K562 (cell line): ENCODE measurements at regions not wholly inside any gene's neighbourhood (a gene's known extent, or its start where the extent isn't known, plus 50 kb on each side); places are given as distances from the start of the nearest gene placed in this dataset.

ENCODE experiments used
- ATAC-seq: fragments of 200-7000 bp; cut with Tn5 transposase; 3 replicates; pipeline ENCODE4 v1.9.1; 2020; ENCODE audit warnings: moderate library complexity
- BruUV-seq: library from RNA; stranded (reverse); fragments of 400-500 nt; replicated peaks from 2 replicates; lab custom pipeline; 2021; lab: Mats Ljungman, UMichigan
- CTCF ChIA-PET: fragments of 300-600 bp; formaldehyde crosslinking; extraction: SDS; loops from one replicate; lab custom pipeline; 2021; ENCODE audit warnings: low intra/inter-chr PET ratio; lab: Yijun Ruan, JAX
- POLR2A ChIA-PET: fragments of 300-600, 350-650 bp; sonication (Branson Sonifier 250); formaldehyde crosslinking; extraction: SDS; loops from one replicate; lab custom pipeline; 2021; ENCODE audit warnings: antibody characterized with exemption, inconsistent platforms; lab: Yijun Ruan, JAX
- DNase-seq, 4 experiments: peaks; one replicate each; pipeline versions ENCODE4 v3.0.0 to v3.0.0-alpha.2; 2011 to 2018; ENCODE audit warnings: low spot score in 3 of 4, mixed read lengths in 3 of 4; ENCODE audit errors: extremely low read depth in 1 of 4
- FAIRE-seq: peaks from 2 replicates; lab custom pipeline; 2011; peaks lifted over from hg19 to GRCh38; lab: Jason Lieb, UNC
- H2AFZ ChIP-seq: 2 replicates; pipeline ENCODE4 v1.6.0; 2011; ENCODE audit warnings: low read depth, low read length, control low read depth, inconsistent platforms
- H3K27ac ChIP-seq: fragments of 200-600 bp; 3 replicates; pipeline ENCODE4 v1.8.0; 2011; ENCODE audit warnings: low read depth, mild to moderate bottlenecking, control low read depth, inconsistent platforms, low read length, moderate library complexity, mixed read lengths; ENCODE audit errors: extremely low read depth
- H3K27me3 ChIP-seq, 2 experiments: fragments of 300-600 bp in 1 of 2; 2 replicates in 1 of 2; 3 replicates in 1 of 2; pipeline versions ENCODE4 v1.6.0 to v1.8.0; 2011; ENCODE audit warnings: inconsistent platforms in 2 of 2, low read length in 2 of 2, mild to moderate bottlenecking in 1 of 2, mixed read lengths in 1 of 2, moderate library complexity in 1 of 2; ENCODE audit not compliant: control insufficient read depth in 2 of 2, insufficient read depth in 2 of 2
- H3K36me3 ChIP-seq: fragments of 300-600 bp; 3 replicates; pipeline ENCODE4 v1.8.0; 2011; ENCODE audit warnings: mild to moderate bottlenecking, low read length, inconsistent platforms; ENCODE audit not compliant: control insufficient read depth, insufficient read depth
- H3K4me1 ChIP-seq, 2 experiments: fragments of 200-600 bp in 1 of 2; replicated peaks in 1 of 2; 2 replicates in 1 of 2; 3 replicates in 1 of 2; pipeline versions ENCODE4 v1.5.1 to v1.8.0; 2011; ENCODE audit warnings: inconsistent platforms in 2 of 2, low read length in 2 of 2, mild to moderate bottlenecking in 1 of 2, mixed read lengths in 1 of 2, moderate library complexity in 1 of 2; ENCODE audit not compliant: control insufficient read depth in 2 of 2, insufficient read depth in 2 of 2
- H3K4me2 ChIP-seq: 2 replicates; pipeline ENCODE4 v1.6.1; 2011; ENCODE audit warnings: low read length, control low read depth, inconsistent platforms, mixed read lengths; ENCODE audit not compliant: insufficient read depth
- H3K4me3 ChIP-seq: fragments of 200-600 bp; sonication (generic), shearing (Covaris generic); 2 replicates; pipeline ENCODE4 v1.5.1; 2016; ENCODE audit warnings: control low read depth, inconsistent platforms
- H3K79me2 ChIP-seq: fragments of 200-600 bp; 3 replicates; pipeline ENCODE4 v1.8.0; 2011; ENCODE audit warnings: low read length, inconsistent platforms; ENCODE audit not compliant: control insufficient read depth, insufficient read depth
- H3K9ac ChIP-seq, 2 experiments: 2 replicates each; pipeline versions ENCODE4 v1.6.0 to v1.6.1; 2011; ENCODE audit warnings: low read depth in 2 of 2, low read length in 2 of 2, control low read depth in 1 of 2, inconsistent platforms in 1 of 2, mild to moderate bottlenecking in 1 of 2, mixed read lengths in 1 of 2; ENCODE audit not compliant: insufficient read depth in 1 of 2
- H3K9me1 ChIP-seq: one replicate; pipeline ENCODE4 v1.6.0; 2011; ENCODE audit warnings: inconsistent platforms, mild to moderate bottlenecking, low read length, moderate library complexity; ENCODE audit not compliant: control insufficient read depth, insufficient read depth
- H3K9me3 ChIP-seq: replicated peaks from 2 replicates; pipeline ENCODE4 v1.5.1; 2011; ENCODE audit warnings: low read depth, low read length, inconsistent platforms; ENCODE audit not compliant: control insufficient read depth, insufficient read depth
- H4K20me1 ChIP-seq: replicated peaks from 2 replicates; pipeline ENCODE4 v1.6.1; 2011; ENCODE audit warnings: low read length, inconsistent platforms, mixed read lengths; ENCODE audit not compliant: control insufficient read depth, insufficient read depth
- EP400 ChIP-seq: fragments of 450-650 bp; IDR thresholded peaks from 2 replicates; pipeline ENCODE4 v1.6.1; 2017; ENCODE audit warnings: antibody characterized with exemption, mild to moderate bottlenecking, moderate library complexity
- HDAC3 ChIP-seq: fragments of 450-650 bp; IDR thresholded peaks from 2 replicates; pipeline ENCODE4 v1.6.1; 2018; ENCODE audit warnings: borderline replicate concordance, mild to moderate bottlenecking, moderate library complexity; ENCODE audit not compliant: partially characterized antibody
- KAT7 ChIP-seq: sonication (generic); formaldehyde crosslinking; IDR thresholded peaks from 2 replicates; pipeline ENCODE4 v1.8.0; 2022; ENCODE audit warnings: missing genetic modification reagents, mild to moderate bottlenecking, borderline replicate concordance
- SP1 ChIP-seq: sonication (generic); formaldehyde crosslinking; IDR thresholded peaks from 2 replicates; pipeline ENCODE4 v1.8.1; 2022; ENCODE audit warnings: mild to moderate bottlenecking, missing genetic modification reagents
- ZFX ChIP-seq: sonication (generic); formaldehyde crosslinking; IDR thresholded peaks from 2 replicates; pipeline ENCODE4 v1.8.0; 2022; ENCODE audit warnings: mild to moderate bottlenecking, missing genetic modification reagents, moderate library complexity
- ZNF124 ChIP-seq: sonication (generic); formaldehyde crosslinking; IDR thresholded peaks from 2 replicates; pipeline ENCODE4 v1.8.1; 2022; ENCODE audit warnings: missing genetic modification reagents
- ZNF175 ChIP-seq: fragments of 200-800 bp; sonication (Bioruptor generic); IDR thresholded peaks from 2 replicates; pipeline ENCODE4 v1.6.1; 2016; ENCODE audit warnings: low read depth, mild to moderate bottlenecking, missing genetic modification characterization, missing compliant biosample characterization
- ZNF431 ChIP-seq: sonication (generic); formaldehyde crosslinking; IDR thresholded peaks from 2 replicates; pipeline ENCODE4 v1.8.0; 2022; ENCODE audit warnings: mild to moderate bottlenecking, missing genetic modification reagents
- ZNF561 ChIP-seq: fragments of 450-650 bp; formaldehyde crosslinking; conservative IDR thresholded peaks from 2 replicates; pipeline ENCODE4 v1.4.0; 2020; ENCODE audit warnings: mild to moderate bottlenecking, moderate library complexity
- ZNF785 ChIP-seq: fragments of 250-450 bp; sonication (Bioruptor Pico); IDR thresholded peaks from 2 replicates; pipeline ENCODE4 v1.4.0; 2020; ENCODE audit warnings: mild to moderate bottlenecking
- WGBS: fragments of 100-300 bp; shearing (Covaris generic); methylation state at CpG from one replicate; pipeline ENCODE4 v1.1.6; 2016; ENCODE audit warnings: low coverage, mixed read lengths; ENCODE audit not compliant: insufficient coverage; ENCODE audit errors: missing lambda C conversion rate; 5-methylcytosine and 5-hydroxymethylcytosine counted together
- in situ Hi-C: fragments of 300-500 bp; cut with MboI; formaldehyde crosslinking; loops from 4 replicates; pipeline ENCODE4 v1.15.0; 2018; ENCODE audit warnings: inconsistent platforms, mixed read lengths
- intact Hi-C: fragments of 100-400 bp; cut with micrococcal nuclease; formaldehyde crosslinking; loops from 2 replicates; pipeline ENCODE4 v1.14.2; 2022
- TF ChIP-seq, protein P1 (sequence below): fragments of 450-650 bp; IDR thresholded peaks from 2 replicates; pipeline ENCODE4 v1.6.1; 2016; ENCODE audit warnings: antibody characterized with exemption
- TF ChIP-seq, protein P2 (sequence below): sonication (generic); formaldehyde crosslinking; IDR thresholded peaks from 2 replicates; pipeline ENCODE4 v1.8.1; 2023; ENCODE audit warnings: mild to moderate bottlenecking, missing genetic modification reagents

DNA sequence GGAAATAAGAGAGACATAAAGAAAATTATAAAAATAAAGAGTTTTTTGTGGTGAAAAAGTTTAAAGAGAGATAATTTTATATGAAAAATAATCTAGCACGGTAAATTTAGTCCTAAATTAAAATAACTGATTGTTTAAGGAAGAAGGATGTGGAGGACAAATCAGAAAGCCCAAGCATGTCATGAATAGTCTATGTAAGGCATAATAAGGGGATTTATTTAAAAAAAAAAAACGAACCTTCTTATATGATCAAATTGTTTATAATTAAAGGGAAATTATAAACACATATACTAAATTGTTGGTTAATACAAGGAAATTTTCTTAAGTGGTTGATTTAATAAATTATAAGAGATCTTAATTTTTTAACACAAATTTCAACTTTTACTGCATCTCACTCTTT, 551.8 kb upstream of the TYRP1 start (continued):
- TF ChIP-seq, protein P1, sequence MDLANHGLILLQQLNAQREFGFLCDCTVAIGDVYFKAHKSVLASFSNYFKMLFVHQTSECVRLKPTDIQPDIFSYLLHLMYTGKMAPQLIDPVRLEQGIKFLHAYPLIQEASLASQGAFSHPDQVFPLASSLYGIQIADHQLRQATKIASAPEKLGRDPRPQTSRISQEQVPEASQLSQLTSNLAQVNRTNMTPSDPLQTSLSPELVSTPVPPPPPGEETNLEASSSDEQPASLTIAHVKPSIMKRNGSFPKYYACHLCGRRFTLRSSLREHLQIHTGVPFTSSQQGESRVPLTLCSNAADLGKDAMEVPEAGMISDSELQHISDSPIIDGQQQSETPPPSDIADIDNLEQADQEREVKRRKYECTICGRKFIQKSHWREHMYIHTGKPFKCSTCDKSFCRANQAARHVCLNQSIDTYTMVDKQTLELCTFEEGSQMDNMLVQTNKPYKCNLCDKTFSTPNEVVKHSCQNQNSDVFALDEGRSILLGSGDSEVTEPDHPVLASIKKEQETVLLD: no peak
- no peak for TF ChIP-seq EP400

DNA sequence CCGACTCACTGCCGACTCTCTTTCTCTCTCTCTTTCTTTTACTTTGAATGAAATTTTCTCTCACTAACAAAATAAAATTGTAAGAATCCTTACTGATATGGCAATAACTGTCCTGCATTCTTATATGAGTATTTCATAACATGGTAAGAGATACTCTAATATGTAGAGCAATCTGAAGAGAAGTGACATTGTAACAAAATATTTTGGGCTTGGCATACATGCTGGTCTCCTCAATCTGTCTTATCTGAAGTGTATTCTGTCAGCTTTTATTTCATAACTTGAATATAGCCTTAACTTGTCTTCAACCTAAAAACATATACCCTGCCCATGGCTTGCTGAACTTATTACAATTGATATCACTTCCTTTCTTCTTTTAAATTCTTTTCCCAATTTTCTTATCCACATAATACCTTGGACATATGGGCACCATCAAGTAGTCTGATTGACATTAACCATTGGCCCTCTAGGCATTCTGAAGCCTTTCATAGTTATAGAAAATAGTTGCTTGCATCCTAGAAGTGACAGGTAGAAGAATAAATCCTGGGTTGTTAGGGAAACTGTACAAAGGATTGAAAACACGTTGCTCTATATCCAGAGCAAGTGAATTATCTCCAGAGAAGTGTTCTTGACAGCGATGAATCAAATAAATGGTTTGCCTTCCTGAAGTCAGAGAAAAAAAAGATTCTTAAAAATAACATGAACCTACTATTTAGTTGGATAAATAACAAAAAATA, 537.6 kb upstream of the TYRP1 start:
- Histone ChIP-seq H3K27ac (no peak overlapping the region), H4K20me1 (no peaks in the 10 kb centered on the region), H2AFZ (no peak overlapping the region), H3K9me1 (no peaks in the 10 kb centered on the region), H3K4me2 (no peak overlapping the region), H3K9me3 (no peaks in the 10 kb centered on the region), H3K9ac (no peak overlapping the region), H3K27me3 (no peaks in the 10 kb centered on the region), H3K36me3 (no peaks in the 10 kb centered on the region), H3K79me2 (no peaks in the 10 kb centered on the region), H3K4me3 (no peak overlapping the region), H3K4me1 (no peaks in the 10 kb centered on the region)
- ATAC-seq (no peak), FAIRE-seq (no peak), DNase-seq (no peak)
- ChIA-PET CTCF (no interaction called here), POLR2A (no interaction called here)
- in situ Hi-C loops (no loop called here), intact Hi-C loops (no loop called here)
- BruUV-seq: no TSS peak
- WGBS: 2% methylated on average over 4 of the region's 4 CpGs
- no peak for TF ChIP-seq SP1
- no peak for TF ChIP-seq ZNF124 (CRISPR knock-in tag)
- no peak for TF ChIP-seq ZNF785 (CRISPR knock-in tag)
- no peak for TF ChIP-seq KAT7 (CRISPR knock-in tag)
- TF ChIP-seq ZNF175 (CRISPR knock-in tag): no peak
- TF ChIP-seq HDAC3: no peak
- no peak for TF ChIP-seq ZFX
- TF ChIP-seq ZNF431 (CRISPR knock-in tag): no peak
- TF ChIP-seq ZNF561 (CRISPR knock-in tag): no peak
- TF ChIP-seq, protein P2, sequence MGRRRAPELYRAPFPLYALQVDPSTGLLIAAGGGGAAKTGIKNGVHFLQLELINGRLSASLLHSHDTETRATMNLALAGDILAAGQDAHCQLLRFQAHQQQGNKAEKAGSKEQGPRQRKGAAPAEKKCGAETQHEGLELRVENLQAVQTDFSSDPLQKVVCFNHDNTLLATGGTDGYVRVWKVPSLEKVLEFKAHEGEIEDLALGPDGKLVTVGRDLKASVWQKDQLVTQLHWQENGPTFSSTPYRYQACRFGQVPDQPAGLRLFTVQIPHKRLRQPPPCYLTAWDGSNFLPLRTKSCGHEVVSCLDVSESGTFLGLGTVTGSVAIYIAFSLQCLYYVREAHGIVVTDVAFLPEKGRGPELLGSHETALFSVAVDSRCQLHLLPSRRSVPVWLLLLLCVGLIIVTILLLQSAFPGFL (CRISPR knock-in tag): no peak
